AG04450 (cell line): ENCODE measurements at regions not wholly inside any gene's neighbourhood (a gene's known extent, or its start where the extent isn't known, plus 50 kb on each side); places are given as distances from the start of the nearest gene placed in this dataset.

Source experiments
- CTCF ChIA-PET: fragments of 300-600, 350-600 bp; formaldehyde crosslinking; extraction: SDS; loops from one replicate; lab custom pipeline; 2022; ENCODE audit warnings: antibody characterized with exemption, inconsistent platforms; lab: Charles Lee
- POLR2A ChIA-PET: fragments of 350-600 bp; formaldehyde crosslinking; extraction: SDS; loops from one replicate; lab custom pipeline; 2021; ENCODE audit warnings: antibody characterized with exemption, inconsistent platforms; lab: Yijun Ruan, JAX
- DNase-seq: peaks from one replicate; pipeline ENCODE4 v3.0.0-alpha.2; 2011; ENCODE audit warnings: low read depth, low spot score
- H3K27ac ChIP-seq: one replicate; pipeline ENCODE4 v1.5.1; 2012; ENCODE audit warnings: low read depth, low read length, control low read depth
- H3K27me3 ChIP-seq: one replicate; pipeline ENCODE4 v1.6.0; 2012; ENCODE audit warnings: low read length; ENCODE audit not compliant: control insufficient read depth, insufficient read depth
- H3K4me3 ChIP-seq: 2 replicates; pipeline ENCODE4 v1.5.1; 2011; ENCODE audit warnings: mild to moderate bottlenecking, low read depth, low read length, control low read depth
- H3K9me3 ChIP-seq: 2 replicates; pipeline ENCODE4 v1.5.1; 2012; ENCODE audit warnings: low read length; ENCODE audit not compliant: control insufficient read depth, insufficient read depth
- TF ChIP-seq, protein P1 (sequence below): IDR thresholded peaks from 2 replicates; pipeline ENCODE4 v1.5.1; 2011; ENCODE audit warnings: low read depth, low read length, control low read depth, inconsistent platforms

DNA sequence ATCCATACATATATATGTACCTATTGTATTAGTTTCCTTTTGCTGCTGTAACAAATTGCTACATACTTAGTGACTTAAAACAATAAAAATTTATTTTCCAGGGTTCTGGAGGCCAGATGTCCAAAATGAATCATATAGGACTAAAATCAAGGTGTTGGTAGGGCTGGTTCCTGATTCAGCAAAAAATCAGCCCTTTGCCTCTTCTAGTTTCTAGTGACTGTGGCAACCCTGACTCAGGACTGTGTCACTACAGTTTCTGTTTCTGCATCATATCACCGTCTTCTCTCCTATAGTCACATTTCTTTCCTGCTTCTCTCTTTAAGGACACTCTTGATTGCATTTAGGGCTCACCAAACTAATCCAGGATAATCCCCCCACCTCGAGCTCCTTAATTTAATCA is 386.3 kb upstream of the TBX3 start:
- no peaks in the 10 kb centered on the region for H3K9me3 ChIP-seq
- CTCF ChIA-PET, result no interaction called here
- POLR2A ChIA-PET, result no interaction called here
- TF ChIP-seq, protein P1, sequence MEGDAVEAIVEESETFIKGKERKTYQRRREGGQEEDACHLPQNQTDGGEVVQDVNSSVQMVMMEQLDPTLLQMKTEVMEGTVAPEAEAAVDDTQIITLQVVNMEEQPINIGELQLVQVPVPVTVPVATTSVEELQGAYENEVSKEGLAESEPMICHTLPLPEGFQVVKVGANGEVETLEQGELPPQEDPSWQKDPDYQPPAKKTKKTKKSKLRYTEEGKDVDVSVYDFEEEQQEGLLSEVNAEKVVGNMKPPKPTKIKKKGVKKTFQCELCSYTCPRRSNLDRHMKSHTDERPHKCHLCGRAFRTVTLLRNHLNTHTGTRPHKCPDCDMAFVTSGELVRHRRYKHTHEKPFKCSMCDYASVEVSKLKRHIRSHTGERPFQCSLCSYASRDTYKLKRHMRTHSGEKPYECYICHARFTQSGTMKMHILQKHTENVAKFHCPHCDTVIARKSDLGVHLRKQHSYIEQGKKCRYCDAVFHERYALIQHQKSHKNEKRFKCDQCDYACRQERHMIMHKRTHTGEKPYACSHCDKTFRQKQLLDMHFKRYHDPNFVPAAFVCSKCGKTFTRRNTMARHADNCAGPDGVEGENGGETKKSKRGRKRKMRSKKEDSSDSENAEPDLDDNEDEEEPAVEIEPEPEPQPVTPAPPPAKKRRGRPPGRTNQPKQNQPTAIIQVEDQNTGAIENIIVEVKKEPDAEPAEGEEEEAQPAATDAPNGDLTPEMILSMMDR, result no peak
- no peak for DNase-seq
- no peak overlapping the region for H3K27ac ChIP-seq
- no peak overlapping the region for H3K4me3 ChIP-seq
- no peaks in the 10 kb centered on the region for H3K27me3 ChIP-seq

DNA sequence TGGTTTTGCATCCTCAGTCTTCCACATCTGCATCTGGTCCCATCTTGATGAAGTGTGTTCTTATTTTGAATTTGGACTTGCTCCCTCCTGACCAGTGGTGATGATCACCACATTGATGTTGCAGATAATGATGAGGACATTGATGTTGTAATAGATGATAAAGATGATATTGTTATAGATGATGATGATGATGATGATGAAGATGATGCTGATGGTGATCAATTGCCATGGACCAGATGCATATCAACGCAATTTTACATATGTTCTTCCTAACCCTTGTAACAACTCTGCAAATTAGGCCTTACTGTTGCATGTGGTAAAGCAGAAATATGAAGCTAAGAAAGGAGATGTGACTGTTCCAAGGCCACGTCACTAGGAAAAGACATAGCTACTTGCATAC is 380.3 kb upstream of the TBX3 start:
- TF ChIP-seq, protein P1, result no peak
- H3K4me3 ChIP-seq, result no peak overlapping the region
- ChIA-PET CTCF (no interaction called here), POLR2A (no interaction called here)
- H3K27me3 ChIP-seq, result no peaks in the 10 kb centered on the region
- H3K27ac ChIP-seq, result no peak overlapping the region
- no peaks in the 10 kb centered on the region for H3K9me3 ChIP-seq
- no peak for DNase-seq

GRCh38 chr12:115062741-115063140 is 378.8 kb upstream of the TBX3 start:
- Histone ChIP-seq H3K27ac (no peak overlapping the region), H3K9me3 (no peaks in the 10 kb centered on the region), H3K27me3 (no peaks in the 10 kb centered on the region), H3K4me3 (no peak overlapping the region)
- POLR2A ChIA-PET, result no interaction called here
- TF ChIP-seq, protein P1, result no peak
- CTCF ChIA-PET, result no interaction called here
- DNase-seq, result no peak

DNA sequence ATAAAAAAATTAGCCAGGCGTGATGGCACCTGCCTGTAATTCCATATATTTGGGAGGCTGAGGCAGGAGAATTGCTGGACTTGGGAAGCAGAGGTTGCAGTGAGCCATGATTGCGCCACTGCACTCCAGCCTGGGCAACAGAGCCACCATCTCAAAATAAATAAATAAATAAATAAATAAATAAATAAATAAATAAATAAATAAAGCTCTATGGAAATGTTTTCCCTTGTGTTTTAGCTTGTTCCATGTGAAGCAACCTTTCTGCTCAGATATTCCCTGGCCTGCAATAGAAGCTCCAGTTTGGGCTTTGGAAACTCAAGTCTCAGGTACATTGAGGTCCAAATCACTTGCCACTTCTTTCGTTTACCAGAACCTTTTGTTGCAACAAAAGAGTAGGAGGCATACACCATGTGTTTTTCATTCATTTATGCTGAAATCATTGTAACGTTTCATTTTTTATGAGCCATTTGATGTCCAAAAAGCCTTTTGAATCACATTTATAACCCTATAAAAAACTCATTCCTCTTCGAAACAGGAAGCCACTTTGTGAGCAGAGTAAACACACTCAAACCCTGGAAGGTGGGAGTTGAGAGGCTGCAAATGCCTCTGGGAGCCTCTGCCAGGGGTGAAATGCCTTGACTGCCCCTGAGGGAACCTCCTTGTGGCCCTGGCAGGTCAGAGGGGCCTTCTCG is 376.6 kb upstream of the TBX3 start:
- no peaks in the 10 kb centered on the region for H3K9me3 ChIP-seq
- CTCF ChIA-PET, result no interaction called here

DNA sequence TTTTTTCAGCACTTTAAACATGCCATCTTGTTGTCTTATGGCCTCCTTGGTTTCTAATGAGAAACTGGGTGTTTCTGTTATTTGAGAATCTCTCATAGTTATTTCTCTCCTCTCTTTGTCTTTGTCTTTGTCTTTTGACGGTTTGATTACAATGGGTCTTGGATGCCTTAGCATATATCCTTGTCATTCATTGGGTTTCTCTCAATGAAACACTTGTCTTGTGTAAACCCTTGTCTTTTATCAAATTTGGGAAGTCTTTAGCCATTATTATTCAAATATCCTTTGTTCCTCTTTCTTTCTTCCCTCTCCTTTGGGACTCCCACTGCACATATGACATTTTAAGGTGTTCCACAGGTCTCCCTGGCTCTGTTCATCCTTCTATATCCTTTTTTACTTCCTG is 373.5 kb upstream of the TBX3 start:
- Histone ChIP-seq H3K9me3 (no peaks in the 10 kb centered on the region), H3K27ac (no peak overlapping the region), H3K27me3 (no peaks in the 10 kb centered on the region), H3K4me3 (no peak overlapping the region)
- DNase-seq, result no peak
- CTCF ChIA-PET, result no interaction called here
- POLR2A ChIA-PET, result no interaction called here
- TF ChIP-seq, protein P1, result no peak

More for the DNA sequence above, 376.6 kb upstream of the TBX3 start:
- no peak overlapping the region for H3K4me3 ChIP-seq
- DNase-seq, result no peak
- POLR2A ChIA-PET, result no interaction called here
- TF ChIP-seq, protein P1, result no peak
- H3K27ac ChIP-seq, result no peak overlapping the region
- H3K27me3 ChIP-seq, result no peaks in the 10 kb centered on the region
